Neural cell (in vitro differentiated cells): ENCODE measurements at regions not wholly inside any gene's neighbourhood (a gene's known extent, or its start where the extent isn't known, plus 50 kb on each side); places are given as distances from the start of the nearest gene placed in this dataset.

Source experiments
- CTCF ChIP-seq: fragments of 450-650 bp; IDR thresholded peaks from 2 replicates; pipeline ENCODE4 v1.5.1; 2014; ENCODE audit warnings: antibody characterized with exemption, mild to moderate bottlenecking, moderate library complexity; ENCODE audit not compliant: poor library complexity, severe bottlenecking
- EP300 ChIP-seq: fragments of 450-650 bp; conservative IDR thresholded peaks from 2 replicates; pipeline ENCODE4 v1.6.1; 2014; ENCODE audit warnings: antibody characterized with exemption, mild to moderate bottlenecking, moderate library complexity; ENCODE audit not compliant: poor library complexity, severe bottlenecking
- EZH2 ChIP-seq: fragments of 200-600, 300-800 bp; shearing (Covaris generic), sonication (generic); IDR thresholded peaks from 2 replicates; pipeline ENCODE4 v1.6.1; 2014; ENCODE audit warnings: antibody characterized with exemption, low read length, borderline replicate concordance, mild to moderate bottlenecking; ENCODE audit not compliant: insufficient read depth, poor library complexity, severe bottlenecking
- POLR2AphosphoS5 ChIP-seq: IDR thresholded peaks from 2 replicates; pipeline ENCODE4 v1.6.1; 2012
- RAD21 ChIP-seq: fragments of 450-650 bp; conservative IDR thresholded peaks from 2 replicates; pipeline ENCODE4 v1.6.1; 2014; ENCODE audit warnings: antibody characterized with exemption, mild to moderate bottlenecking, moderate library complexity
- REST ChIP-seq: IDR thresholded peaks from 2 replicates; pipeline ENCODE4 v1.6.1; 2012; ENCODE audit warnings: borderline replicate concordance
- TAF1 ChIP-seq: IDR thresholded peaks from 2 replicates; pipeline ENCODE4 v1.6.1; 2012; ENCODE audit warnings: low read depth

DNA sequence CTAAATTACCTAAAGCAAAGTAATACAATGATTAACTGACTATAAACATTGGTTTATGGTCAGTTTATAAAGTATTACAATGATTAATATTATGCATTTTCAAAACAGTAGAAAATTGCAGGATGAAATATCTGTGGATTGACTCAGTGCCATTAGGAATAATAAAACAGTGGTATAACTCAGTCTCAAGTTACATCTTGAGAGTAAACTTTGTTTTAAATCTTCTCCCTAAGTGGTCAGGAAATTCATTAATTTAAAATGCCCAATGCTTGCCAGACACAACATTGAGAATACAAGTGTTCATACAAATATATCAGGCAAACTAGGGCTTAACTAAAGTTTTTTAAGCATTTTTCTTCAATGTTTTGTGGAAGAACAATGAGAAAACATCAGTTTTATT is 257.8 kb downstream of the ETV1 start:
- TF ChIP-seq CTCF (no peak), POLR2AphosphoS5 (no peak), EP300 (no peak), EZH2 (no peak), REST (no peak), TAF1 (no peak), RAD21 (no peak)
